HG03469 (cell line): ENCODE measurements at regions not wholly inside any gene's neighbourhood (a gene's known extent, or its start where the extent isn't known, plus 50 kb on each side); places are given as distances from the start of the nearest gene placed in this dataset.

Source experiments
- ATAC-seq: cut with Tn5 transposase; IDR thresholded peaks from one replicate; pipeline ENCODE4 v1.9.1; 2021; ENCODE audit warnings: mild to moderate bottlenecking, moderate library complexity, moderate number of reproducible peaks; ENCODE audit not compliant: unreplicated experiment

DNA sequence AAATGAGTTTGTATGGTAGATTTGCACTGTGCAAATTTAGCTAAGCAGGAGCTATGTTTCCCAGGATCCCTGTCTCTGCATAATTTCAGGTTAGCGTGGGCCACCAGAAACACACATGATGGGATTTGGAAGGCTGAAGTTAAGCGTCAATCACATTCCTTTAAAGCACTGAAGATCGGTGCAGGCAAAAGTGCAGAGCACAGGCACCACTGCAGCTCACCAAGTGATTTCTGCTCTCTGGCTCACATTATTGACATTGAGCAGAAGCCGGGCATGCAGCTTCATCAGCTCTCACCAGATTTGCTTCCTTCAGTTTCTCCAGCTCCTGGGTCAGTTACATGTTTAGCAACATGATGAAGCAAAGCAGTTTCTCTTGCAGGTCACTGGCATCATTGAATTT is 256.4 kb upstream of the TGFBR2 start:
- no peak for ATAC-seq

DNA sequence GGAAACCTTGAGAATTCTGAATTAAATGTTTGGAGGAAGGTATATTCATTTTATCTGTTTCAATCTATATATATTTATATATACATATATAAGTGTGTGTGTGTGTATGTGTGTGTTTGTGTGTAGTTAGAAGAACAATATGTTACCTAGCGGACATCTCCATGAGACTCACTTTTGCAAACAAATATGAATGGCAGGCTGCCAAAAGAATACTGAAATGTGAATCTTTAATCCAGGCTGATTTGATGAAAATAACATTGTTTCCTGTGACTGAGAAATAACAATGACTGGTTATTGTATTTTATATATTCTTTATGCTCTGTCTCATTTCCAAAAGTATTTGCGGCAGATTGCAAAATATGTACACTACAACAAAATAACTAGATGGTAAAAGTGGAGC is 255.5 kb upstream of the TGFBR2 start:
- ATAC-seq = no peak

DNA sequence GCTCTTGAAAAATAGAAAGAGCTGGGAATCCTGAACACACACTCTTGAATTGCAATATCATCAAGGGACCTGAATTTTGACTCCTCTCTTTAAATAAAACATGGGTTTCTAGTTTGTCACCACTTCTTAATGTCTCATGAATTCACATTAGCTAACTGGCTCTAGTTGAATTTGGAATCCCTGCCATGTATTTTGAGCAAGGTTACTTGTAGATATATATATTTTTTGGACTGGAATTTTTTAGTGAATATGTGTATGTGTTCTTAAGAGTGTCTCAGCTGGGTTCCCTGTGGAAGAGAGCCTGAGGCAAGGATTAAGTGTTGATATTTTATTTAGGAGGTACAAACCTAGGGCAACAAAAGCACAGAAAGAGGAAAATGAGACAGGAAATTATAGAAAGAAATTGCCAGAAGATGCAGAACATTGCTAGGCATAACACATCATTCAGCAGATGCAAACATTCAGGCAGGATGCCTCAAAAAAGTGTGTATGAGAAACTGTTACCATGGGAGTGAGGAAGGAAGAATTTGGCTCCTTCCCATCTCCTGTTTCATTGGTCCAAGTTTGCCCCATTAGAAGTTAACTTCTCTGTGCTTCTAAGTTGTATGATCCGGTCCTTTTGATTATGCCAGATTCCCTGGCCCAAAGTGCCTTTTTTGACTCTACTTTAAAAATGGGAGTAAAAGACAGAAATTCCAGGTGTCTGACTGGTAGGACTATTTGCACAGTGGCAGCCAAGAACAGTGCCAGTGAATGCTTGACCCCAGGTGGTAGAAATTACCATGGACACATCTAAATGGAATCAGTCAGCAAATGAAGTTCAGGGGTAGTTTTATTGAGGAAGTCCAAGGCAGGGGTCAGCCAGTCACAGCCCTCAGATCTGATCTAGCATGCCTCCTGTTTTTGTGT is 253.7 kb upstream of the TGFBR2 start:
- ATAC-seq = no peak

DNA sequence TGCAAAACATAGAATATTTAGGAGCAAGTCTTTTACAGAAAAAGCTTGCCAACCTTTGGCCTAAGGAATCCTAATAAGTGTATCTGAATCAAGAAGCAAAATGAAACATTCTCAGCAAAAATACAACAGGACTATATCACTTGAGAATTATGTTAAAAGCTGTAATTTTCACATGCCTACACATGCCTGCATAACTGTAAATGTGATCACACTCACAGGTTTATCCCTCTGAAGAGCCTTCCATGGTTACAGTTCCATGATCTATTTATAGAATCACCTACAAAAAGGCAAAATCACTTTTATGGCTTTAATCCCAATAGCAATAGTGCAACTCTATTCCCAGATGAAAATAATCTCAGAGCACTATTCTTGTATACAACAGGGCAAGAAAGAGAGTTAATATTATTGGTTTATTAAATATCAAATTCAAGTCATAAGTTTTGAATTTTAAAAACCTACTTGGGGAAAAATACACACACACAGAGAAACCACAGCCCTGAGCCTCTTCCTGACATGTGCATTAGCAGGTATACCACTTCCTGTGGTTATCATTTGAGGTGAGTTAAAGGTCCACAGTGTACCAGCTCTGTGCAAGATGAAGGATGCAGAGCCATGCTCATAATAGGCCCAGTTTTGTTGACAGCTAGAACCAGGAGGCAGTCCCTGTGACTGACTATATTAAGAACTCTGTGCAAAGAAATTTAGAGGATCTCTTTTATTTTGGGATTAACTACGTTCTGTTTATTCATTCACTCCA is 252.5 kb upstream of the TGFBR2 start:
- ATAC-seq = peak; percentile 99

DNA sequence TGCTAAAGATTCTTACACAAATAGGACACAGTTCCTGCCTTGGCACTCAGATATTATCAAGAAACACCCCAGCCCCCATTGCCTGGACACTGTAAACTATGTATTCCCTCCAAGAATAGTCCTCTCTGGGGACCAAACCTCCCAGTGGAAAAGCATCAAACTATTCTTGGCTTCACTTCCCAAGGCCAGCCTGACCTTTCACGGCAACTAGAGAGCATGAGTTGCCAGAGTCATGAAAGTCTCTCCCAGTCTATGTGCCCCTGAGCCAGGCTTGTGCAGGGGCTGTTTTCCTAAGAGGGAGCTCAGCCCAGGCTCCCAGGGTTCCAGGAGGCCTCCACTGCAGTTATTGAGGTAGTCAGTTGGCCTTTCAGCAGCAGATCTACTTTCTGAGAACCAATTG is 251.9 kb upstream of the TGFBR2 start:
- ATAC-seq = no peak

DNA sequence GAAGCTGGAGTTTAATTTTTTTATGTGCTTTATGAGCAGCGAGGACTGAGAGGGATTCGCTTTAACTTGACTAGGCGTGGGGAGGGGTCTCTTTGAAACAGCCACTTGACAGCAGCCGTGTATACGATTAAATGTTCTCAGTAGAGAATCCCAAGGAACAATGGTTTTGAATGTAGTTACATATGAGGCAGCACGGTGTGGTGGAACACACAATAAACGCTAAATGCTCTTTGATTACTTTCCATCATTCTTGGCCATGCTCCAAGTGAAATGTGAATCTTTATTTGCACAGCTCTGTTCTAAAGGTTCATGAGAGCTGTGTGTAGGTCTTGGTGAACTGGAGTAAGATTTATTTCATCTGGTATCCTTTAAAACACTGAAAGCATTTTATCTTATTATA is 251.4 kb upstream of the TGFBR2 start:
- no peak for ATAC-seq

DNA sequence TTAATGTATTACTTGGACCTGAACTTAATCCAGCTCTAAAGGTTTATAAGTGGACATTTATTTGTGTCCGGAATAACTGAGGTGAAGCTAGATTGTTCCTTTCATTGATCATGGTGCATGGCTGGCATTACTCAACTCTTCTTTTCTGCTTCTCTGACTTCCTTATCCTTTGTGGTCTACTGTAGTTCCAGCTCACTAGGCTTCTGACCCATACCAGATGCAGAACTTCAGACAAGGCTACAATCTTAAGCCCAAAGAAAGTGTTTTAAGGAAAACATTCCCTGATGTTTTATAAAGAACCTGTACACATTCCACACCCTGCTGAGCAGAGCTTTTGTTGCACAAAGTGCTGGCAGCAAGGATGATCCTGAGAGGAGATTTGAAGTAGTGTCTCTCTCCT is 250.8 kb upstream of the TGFBR2 start:
- no peak for ATAC-seq

DNA sequence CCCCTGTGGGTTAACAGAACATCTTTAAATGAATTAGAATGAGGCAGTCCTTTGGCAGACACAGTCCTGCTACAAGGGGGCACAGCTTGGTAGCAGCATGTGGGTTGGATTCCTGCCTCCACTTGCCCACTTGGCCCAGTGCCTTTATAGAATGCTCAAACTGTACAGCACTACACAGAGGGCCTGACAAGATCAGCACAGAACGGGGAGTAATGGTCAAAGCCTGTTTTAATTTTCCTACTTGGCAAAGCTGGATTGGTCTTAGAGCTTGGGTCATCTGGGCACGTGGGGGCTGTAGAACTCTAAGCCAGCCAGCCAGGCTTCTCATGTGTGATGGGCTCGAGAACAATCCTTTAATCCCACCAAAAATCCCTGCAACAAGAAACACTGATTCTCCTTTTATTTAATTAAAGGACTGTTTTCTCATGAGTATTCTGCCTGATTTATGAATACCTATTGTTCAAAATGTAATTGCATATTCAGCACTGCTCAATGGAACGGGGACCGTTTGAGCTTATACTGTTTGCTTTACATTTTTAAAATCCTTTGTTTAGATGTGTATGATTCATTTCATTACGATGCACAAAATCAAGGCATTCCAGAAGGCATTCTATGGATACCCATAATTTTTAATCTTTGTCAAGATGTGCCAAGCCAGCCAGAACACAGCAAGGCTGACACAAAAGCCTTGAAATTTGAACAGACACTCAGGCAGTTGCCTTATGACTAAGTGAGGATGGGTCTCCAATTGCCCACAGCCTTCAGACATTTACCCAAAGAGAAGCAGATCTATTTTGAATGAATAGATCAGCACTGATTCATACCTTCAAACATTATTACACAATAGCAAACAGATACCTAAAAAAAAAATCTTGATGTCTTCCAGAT is 249.3 kb upstream of the TGFBR2 start:
- no peak for ATAC-seq

DNA sequence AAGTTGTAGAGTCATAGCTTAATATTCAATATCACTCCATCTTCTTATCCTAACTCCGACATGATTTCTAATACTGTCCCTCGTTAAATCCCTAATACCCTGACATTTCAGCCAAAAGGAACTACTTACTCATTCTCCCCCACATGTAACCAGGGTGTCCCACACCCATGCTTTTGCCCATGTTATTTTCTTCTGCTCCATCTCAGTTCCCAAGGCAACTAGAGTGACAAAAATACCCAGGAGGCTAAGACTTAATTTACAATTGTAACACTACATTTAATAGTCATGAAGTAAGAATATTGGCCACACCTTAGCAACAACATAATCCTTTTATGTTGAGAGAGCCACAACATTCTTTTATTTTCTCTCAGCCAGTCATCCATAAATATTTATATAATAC is 248.5 kb upstream of the TGFBR2 start:
- ATAC-seq = no peak

DNA sequence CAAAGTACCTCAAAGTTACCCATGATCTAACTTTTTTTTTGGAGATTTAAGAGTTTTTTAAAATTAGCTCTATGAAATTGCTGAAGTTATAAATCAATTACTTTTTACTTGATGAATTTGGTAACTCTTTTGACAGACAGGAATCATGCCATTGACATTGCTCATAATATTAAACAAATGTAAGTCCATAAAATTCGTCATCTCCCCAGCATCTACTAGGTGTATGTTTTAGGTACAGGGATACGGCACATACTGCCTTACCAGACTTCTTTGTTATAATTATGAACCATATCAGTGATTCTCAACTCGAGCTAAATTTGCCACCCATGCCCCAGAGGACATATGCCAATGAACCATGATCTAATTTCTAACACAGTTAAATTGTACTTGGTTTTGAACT is 247.5 kb upstream of the TGFBR2 start:
- ATAC-seq = no peak

DNA sequence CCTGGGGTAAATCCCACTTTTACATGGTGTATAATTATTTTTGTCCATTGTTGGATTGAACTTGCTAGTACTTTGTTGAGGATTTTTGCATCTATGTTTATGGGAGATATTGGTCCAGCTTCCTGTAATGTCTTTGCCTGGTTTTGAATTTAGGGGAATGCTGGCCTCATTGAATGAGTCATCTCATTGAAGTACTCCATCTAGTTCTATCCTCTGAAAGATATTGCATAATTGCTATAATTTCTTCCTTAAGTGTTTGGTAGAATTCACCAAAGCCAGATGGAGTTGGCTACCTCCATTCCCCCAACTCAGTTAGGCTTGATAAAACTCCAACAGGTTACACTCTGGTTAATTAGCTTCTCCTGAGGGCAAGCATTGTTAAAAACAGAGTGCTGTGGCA is 237.4 kb upstream of the TGFBR2 start:
- no peak for ATAC-seq

DNA sequence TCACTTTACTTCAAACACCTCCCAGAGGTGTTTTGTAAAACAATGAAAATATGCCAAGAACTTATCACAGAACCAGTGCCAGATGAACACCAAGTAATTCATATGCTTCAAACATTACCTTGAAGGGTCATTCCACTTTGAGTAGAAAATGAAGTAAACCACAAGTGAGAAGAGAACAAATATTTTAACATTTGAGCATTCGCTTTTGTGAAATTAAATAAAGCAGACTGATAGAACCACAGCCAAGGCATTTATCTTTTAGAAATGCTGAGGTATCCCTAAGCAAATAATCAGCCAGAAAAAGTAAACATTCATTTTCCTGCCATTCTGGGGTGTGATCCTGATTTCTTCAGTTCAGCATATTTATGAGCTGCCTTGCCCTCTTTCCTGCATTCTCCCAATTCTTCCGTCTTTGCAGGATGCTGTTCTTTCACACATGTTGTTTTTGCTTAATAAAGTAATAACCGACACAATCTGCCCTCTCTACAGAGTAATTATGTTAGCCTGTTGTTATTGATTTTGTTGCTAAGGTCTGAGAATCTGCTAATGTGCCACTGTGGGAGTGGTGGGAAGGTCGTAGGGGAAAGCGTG is 235.6 kb upstream of the TGFBR2 start:
- ATAC-seq = no peak

DNA sequence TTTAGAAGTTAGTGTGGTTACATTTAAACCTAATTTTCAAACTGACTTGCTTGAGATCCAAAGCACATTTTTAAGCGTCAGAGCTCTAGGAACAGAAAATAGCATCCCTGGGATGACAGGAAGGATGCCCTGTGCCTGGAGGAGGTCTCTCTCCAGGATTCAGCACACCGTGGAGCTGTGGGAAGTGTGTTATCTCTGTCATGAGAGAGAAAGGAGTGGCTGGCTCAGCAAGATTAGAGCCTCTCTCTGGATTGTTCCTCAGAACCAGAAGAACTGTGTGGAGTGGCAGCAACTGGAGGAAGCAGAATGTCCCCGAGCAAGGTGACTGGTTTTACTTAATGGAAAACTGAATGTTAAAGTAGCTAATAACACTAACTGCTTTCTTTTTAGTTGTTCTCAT is 233.6 kb upstream of the TGFBR2 start:
- no peak for ATAC-seq

DNA sequence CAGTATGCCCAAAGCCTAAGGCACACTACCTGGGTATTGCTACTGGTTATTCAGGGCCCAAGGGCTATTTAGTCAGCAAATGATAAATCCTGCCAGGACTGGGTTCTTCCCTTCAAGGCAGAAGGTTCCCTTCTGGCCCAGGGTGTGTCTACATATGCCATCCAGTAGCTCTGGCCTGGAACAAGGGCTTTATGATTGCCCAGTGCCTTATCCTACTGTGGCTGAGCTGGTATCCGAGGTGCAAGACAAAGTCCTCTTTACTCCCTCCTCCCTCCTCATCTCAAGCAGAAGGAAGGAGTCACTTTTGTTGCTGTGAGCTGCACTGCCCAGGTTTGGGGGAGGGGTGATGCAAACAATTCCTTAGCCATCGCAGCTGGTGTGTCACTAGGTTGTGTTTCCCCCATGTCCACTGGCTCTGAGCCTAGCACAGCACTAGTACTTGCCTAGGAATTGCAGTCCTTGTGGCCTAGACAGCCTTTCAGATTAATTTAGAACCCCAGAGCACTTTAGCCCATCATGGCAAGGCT is 221.8 kb upstream of the TGFBR2 start:
- no peak for ATAC-seq

DNA sequence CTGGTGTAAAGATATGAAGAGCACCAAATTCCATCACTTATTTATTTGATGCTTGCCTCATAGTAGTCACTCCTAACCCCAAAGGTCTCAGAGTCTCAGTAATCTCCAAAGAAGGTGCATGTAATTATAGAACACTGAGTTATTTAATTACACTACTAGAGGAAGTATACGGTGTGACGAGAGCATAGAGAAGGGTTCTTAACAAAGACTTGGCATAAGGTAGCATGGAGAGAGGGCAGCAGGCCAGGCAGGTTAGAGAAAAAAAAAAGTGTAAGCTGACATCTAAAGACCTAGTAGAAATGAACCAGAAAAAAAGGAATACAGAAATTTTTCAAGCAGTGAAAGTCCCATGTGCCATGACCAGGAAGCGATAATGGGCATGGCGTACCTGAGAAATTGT is 213.3 kb upstream of the TGFBR2 start:
- no peak for ATAC-seq

DNA sequence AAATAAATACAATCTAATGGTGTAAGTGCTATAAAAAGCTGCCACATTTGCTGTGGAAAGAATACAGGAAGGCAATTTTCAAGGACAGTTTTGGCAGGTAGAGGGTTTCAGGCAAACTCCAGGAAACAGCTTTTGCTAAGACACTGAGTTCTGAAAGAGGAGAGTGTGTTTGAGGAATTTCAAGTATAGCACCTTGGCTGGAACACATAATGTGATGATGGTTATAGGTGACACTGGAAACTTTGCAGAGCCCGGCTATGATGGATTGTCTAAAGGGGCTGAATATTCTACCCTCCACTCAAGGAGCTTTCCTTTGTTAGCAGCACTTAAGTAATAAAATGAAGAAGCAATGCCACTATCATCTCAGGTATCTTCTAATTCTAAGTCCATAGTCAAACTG is 209.4 kb upstream of the TGFBR2 start:
- ATAC-seq = no peak

DNA sequence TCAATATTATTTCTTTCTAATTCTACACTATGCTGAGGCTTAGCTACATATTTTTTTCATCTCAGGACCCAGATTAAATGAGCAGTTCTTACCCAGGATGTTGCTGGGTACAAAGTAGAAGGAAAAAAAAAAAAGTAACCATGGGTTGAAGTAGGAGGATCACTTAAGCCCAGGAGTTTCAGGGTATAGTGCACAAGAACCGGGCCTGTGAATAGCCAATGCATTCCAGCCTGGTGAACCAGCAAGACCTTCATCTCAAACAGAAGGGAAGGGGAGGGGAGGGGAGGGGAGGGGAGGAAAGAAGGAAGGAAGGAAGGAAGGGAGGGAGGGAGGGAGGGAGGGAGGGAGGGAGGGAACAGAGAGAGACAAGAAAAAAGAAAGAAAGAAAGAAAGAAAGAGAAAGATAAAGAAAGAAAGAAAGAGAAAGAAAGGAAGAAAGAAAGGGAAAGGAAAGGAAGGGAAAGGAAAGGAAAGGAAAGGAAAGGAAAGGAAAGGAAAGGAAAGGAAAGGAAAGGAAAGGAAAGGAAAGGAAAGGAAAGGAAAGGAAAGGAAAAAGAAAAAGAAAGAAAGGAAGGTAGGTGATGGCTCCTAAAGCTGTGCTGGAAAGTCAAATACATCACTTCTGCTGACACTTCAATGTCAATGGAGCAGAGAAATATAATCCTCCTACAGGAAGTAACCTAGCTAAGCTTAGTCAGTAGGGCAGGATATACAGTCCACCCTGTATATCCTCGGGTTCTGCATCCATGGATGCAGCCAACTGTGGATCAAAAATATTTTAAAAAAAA is 206.8 kb upstream of the TGFBR2 start:
- no peak for ATAC-seq

DNA sequence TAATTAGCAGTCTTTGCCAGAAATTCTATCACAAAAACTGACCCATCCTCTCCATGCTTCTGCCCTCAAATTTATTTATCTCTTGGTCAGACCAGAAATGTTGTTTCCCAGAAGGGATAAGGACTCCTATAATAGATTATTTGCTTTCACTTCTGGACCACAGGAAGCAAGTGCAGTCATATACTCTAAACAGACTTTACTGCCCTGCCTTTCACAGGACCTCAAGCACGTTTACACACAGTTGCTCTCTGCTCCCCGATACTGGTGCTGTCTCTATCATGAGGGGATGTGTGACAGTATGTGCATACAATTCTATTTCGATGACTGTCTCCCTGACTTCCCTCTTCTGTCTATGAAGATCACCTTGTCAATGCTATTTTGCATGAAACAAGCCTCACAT is 205.5 kb upstream of the TGFBR2 start:
- ATAC-seq = no peak

DNA sequence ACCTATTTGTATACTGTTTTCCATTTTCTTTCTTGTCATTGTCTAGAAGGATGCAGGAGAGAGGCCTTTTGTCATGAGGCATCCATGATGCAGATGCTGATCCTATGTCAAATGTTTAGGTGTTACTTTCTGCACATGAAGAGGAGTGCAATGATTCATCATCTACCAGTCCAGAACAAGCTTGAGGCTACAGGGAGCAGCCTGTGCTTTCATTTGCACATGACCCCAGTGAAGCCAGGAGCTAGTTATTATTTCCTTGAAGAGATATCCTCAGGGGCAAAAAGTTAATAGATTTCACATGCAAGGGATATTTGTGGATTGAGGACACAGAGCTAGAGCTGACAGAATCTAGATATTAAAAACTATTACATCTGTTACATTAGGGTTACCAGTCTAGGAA is 204.4 kb upstream of the TGFBR2 start:
- no peak for ATAC-seq

DNA sequence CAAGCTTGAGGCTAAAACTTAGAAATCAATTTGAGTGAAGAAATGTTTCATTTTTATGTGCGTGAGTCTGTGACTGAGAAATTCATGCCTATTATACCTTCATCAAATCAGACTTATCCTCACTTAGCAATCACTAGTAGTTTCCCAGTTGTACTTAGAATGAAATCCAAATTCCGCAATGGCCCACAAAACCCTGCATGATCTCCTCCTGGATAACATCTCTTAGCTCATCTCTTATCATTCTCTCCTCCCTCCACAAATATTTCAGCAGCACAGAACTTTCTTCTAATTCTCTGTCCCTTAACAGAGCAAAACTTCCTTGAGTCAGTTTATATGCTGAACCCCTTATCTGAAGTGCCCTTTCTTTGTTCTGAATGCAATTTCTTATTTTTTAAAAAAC is 198.8 kb upstream of the TGFBR2 start:
- ATAC-seq = no peak
